Fibroblast of gingiva (primary cell): ENCODE measurements at regions not wholly inside any gene's neighbourhood (a gene's known extent, or its start where the extent isn't known, plus 50 kb on each side); places are given as distances from the start of the nearest gene placed in this dataset.
"Not testable (repeated sequence)": the region's sequence is repeated elsewhere in the genome, so short reads cannot be mapped to it uniquely, and the experiment has no call there.

Source experiments
- DNase-seq: peaks from one replicate; pipeline ENCODE4 v3.0.0-alpha.2; 2011; ENCODE audit warnings: low read depth

GRCh38 chr2:113386780-113387433 lies 50.6 kb upstream of the ZNG1B start:
- not testable (repeated sequence) for DNase-seq

DNA sequence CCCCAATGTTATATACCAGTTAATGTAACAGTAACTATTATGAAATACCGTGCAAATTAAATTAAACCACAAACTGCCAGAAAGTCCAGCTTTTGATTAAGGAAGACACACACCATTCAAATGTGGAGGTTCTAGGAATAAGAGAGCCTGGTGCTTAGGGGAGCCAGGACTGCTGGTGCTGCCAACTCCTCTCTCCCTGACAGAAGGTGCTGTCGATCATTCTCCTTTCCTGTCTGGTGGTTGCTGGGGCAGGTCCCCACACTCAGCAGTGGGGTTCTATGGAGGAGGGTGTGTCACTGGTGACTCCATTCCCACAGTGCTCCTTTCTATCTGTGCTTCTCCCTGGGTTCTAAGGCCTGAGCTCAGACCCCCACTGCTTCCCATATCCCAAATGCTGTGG lies 57.9 kb upstream of the ZNG1B start:
- not testable (repeated sequence) for DNase-seq

- DNase-seq: no peak
Observed at GRCh38 chr2:113376913-113377445, 60.5 kb upstream of the ZNG1B start.

GRCh38 chr2:113376253-113376912 lies 61.1 kb upstream of the ZNG1B start:
- DNase-seq: no peak

DNA sequence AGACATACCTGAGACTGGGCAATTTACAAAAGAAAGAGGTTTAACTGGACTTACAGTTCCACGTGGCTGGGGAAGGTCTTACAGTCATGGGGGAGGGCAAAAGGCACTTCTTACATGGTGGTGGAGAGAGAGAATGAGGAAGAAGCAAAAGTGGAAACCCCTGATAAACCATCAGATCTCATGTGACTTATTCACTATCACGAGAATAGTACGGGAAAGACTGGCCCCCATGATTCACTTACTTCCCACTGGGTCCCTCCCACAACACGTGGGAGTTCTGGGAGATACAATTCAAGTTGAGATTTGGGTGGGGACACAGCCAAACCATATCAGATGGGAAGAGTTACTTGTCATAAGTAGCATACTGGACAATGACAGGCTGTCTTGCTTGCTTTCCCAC lies 62.6 kb upstream of the ZNG1B start:
- DNase-seq: not testable (repeated sequence)

DNA sequence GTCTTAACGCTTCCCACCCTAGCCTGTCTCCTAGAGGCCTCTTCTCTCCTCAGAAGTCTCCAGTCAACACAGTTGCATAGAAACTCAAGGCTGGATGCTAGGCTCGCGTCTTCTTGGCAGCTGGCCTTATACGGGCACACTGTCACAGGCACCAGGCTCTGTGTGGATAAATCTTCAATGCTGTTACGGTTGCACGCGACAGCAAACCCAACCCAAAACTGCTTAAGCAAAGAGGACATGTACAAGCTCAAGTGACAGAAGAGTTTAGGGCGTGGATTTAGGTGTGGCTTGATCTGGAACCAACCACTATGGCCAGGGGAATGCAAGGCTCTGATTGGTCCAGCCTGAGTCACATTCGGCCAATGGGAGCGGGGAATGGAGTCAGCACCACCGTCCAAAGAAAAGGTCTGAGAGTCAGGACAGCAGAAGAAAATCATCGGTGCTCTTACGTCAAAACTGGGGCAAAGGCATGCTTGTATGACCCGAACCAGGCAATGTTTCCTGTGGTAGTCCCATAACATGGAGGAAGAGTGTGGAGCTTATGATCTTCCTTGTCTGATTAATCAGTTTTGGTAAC lies 65.1 kb upstream of the ZNG1B start:
- not testable (repeated sequence) for DNase-seq

GRCh38 chr2:113370478-113371091 lies 66.9 kb upstream of the ZNG1B start:
- peak; percentile 65 for DNase-seq

GRCh38 chr2:113370030-113370429 lies 67.5 kb upstream of the ZNG1B start:
- DNase-seq: no peak

- DNase-seq: not testable (repeated sequence)
Observed at GRCh38 chr2:113368581-113368980, 68.9 kb upstream of the ZNG1B start.

DNA sequence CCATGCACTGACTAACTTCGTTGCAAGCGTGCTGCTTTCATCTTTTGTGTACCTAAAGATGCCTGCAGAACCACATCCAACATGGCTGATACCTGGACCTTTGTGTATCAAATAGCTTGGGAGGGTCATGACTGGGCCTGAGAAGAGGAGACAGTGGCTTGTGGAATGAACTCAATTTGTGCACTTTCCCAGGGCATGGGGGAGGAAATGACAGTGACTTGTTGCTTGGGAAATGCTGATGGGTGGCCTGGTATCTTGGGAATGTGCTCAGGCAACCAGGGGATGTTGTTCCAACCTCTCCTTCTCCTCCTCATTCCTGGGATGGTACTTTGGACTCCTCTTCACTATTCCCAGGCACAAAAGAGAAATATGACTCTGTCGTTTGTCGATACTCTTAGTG lies 70.7 kb upstream of the ZNG1B start:
- not testable (repeated sequence) for DNase-seq

DNA sequence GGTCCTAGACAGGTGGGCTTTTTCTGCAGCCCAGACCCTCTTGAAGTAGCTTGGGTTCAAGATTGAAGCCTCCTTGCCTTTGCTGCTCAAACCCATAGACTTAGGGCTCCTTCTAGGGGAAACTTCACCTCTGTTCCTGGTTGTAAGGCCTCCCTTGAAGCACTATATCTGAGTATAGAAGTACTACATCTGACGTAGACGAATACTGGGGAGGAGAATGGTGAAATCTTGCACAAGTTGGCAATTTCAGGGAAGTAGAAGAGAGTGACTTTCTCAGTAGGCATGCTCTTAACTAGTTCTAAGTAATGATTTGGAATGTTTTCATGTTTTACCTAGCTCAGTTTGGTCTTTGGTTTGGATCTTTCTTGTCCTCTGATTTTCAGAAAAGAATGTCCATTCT lies 71.7 kb upstream of the ZNG1B start:
- not testable (repeated sequence) for DNase-seq

DNA sequence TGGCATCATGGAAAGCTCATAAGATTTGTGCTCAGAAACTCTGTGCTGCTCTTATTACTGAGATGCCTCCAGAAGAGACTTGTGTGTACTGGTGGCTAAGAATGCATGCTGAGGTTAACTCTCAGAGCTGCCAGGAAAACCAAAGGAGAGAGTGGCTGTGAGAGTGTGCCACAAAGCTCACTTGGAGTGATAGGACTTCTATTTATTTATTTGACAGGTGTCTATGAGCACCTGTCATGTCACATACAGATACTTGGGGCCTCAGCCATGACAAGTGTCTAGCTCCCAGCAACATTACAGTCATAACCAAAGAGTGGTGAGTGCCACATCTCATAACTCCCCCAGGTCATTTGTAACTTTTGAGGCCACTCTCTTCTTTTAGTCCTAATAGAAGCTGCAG lies 72.2 kb upstream of the ZNG1B start:
- DNase-seq: not testable (repeated sequence)

DNA sequence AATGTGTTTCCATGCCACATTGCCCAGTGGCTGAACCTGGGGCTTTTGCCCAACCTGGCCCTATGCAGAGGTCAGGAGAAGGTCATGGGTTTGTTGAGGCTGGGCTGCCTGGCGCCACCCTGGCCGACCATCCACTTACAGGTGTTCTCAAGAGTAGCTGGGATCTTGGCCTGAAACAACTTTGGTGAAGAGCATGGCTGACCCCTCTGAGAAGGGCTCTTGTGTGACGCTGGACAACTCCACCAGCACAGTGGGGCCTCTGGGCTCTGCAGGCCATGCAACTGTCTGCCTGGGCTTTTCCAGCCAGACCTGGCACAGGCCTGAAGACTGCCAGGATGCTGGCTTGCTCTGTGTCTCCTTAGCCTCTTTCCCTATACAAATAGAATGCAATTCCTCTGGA lies 76.4 kb upstream of the ZNG1B start:
- DNase-seq: no peak

- DNase-seq: no peak
Observed at GRCh38 chr2:113357071-113357470, 78.3 kb upstream of the PAX8 start.

DNA sequence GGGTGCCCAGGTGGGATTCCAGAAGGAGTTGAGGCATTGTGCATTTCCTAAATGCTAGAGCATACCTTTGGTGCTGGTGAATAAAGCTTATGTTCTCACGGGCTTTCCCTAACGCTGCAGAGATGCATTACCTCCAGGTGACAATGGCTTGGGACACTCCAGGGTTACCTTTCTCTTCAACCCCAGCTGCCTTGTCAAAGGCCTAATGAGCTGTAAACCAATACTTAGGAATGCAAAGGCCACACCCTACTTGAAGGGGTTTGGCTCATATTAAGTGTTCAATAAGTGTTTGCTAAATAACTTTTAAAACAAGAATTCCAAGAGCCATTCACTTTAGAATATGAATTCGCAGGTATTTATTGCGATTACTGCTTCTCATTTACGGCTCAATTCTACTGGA lies 77.6 kb upstream of the PAX8 start:
- DNase-seq: not testable (repeated sequence)

DNA sequence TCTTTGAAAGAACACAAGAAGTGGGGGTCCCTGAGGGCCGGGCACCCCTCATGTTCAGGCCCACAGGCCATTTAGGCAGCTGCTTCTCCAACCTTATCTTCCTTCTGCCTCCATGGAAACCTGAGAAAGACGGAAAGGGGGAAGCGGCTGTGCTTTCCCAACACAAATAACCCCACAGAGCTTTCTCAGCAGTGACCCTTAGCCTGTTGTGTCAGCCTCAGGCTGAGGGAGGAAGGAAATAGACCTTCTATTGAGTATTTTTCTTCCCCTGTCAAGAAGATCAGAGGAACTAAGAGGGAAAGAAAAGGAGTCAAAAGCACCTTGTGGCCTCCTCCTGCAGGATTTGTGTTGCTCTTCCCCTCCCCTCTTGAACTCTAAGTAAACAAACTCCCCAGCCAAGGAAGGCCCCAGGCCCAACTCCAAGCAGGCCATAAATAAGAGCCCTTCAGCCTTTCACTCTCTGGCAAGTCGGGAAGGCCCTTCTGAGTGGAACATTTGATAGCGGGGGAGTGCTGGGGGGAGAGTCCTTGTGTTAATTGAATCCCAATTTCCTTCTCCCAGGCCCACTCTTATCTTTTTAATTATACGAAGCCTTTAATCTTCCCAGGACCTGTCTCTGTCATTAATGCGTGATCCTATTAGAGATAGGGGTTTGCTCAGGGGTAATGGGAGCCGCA lies 76.8 kb upstream of the PAX8 start:
- not testable (repeated sequence) for DNase-seq

- DNase-seq: no peak
Observed at GRCh38 chr2:113351375-113352355, 72.9 kb upstream of the PAX8 start.

GRCh38 chr2:113343800-113344199 lies 65.1 kb upstream of the PAX8 start:
- not testable (repeated sequence) for DNase-seq

DNA sequence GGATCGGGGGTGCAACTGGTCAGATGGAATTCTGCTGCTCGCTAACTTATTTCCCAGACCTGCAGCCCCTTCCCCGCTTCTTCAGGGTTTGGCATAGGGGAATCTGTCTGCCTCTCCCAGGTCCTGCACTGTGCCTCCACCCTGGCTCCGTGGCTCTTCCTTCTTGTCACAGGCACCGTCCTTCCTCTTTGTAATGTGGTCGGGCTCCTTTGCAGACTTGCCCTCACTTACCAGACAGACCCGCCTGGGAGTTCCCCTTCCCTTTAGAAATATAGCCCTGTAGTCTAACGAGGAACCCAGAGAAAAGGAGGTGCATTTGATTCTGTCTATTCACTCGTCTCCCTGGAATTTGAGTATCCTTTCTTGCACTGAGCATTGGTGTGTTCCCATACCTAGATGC lies 63.9 kb upstream of the PAX8 start:
- no peak for DNase-seq

DNA sequence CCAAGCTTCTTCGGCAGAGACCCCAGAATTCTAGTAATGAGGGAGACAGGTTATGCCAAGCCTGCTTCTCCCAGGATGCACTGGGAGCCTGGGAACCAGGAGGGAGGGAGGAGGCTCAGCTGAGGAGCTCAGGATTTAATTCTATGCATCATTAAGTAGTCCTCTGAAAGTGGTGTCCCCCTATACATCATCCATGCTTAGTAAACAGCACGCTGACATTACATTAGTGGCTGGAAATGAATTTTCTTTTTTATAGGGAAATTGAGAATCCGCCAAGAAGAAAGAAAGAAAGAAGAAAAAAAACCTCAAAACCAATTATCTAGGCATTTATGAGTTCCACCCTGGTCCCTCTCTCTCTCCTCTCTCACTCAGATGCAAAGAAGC lies 63.1 kb upstream of the PAX8 start:
- not testable (repeated sequence) for DNase-seq
